Endothelial cell of hepatic sinusoid (primary cell): ENCODE measurements at regions not wholly inside any gene's neighbourhood (a gene's known extent, or its start where the extent isn't known, plus 50 kb on each side); places are given as distances from the start of the nearest gene placed in this dataset.

Experiments
- in situ Hi-C: cut with HindIII; loops from 2 replicates; pipeline ENCODE4 v1.10.0; 2017; ENCODE audit warnings: low sequenced_read_pairs

- in situ Hi-C loops, result no loop called here
Observed at GRCh38 chr4:31573554-31573953, 853.4 kb downstream of the PCDH7 start.

GRCh38 chr4:31575504-31575903 is 855.3 kb downstream of the PCDH7 start:
- in situ Hi-C loops, result no loop called here

GRCh38 chr4:31580843-31581242 is 860.7 kb downstream of the PCDH7 start:
- in situ Hi-C loops, result no loop called here

- in situ Hi-C loops, result no loop called here
Observed at GRCh38 chr4:31585503-31585902, 865.3 kb downstream of the PCDH7 start.

GRCh38 chr4:31592293-31592692 is 872.1 kb downstream of the PCDH7 start:
- in situ Hi-C loops, result no loop called here

- in situ Hi-C loops, result no loop called here
Observed at GRCh38 chr4:31595496-31595895, 875.3 kb downstream of the PCDH7 start.

- in situ Hi-C loops, result no loop called here
Observed at GRCh38 chr4:31598639-31599038, 878.5 kb downstream of the PCDH7 start.

- in situ Hi-C loops, result loop anchor here (10.0 kb wide), 1 partner anchor 93 kb away; no protein-coding TSS in a partner anchor
Observed at GRCh38 chr4:31601793-31602192, 881.6 kb downstream of the PCDH7 start.

- in situ Hi-C loops, result no loop called here
Observed at GRCh38 chr4:31613946-31614623, 893.9 kb downstream of the PCDH7 start.

GRCh38 chr4:31617667-31618066 is 897.5 kb downstream of the PCDH7 start:
- in situ Hi-C loops, result no loop called here

GRCh38 chr4:31620476-31620875 is 900.3 kb downstream of the PCDH7 start:
- in situ Hi-C loops, result no loop called here

GRCh38 chr4:31645236-31645635 is 925.1 kb downstream of the PCDH7 start:
- in situ Hi-C loops, result no loop called here

- in situ Hi-C loops, result no loop called here
Observed at GRCh38 chr4:31647786-31648185, 927.6 kb downstream of the PCDH7 start.

- in situ Hi-C loops, result no loop called here
Observed at GRCh38 chr4:31649878-31650277, 929.7 kb downstream of the PCDH7 start.

GRCh38 chr4:31651541-31651940 is 931.4 kb downstream of the PCDH7 start:
- in situ Hi-C loops, result no loop called here

- in situ Hi-C loops, result no loop called here
Observed at GRCh38 chr4:31655328-31655727, 935.2 kb downstream of the PCDH7 start.

GRCh38 chr4:31657859-31658570 is 937.8 kb downstream of the PCDH7 start:
- in situ Hi-C loops, result no loop called here

- in situ Hi-C loops, result no loop called here
Observed at GRCh38 chr4:31660916-31661315, 940.7 kb downstream of the PCDH7 start.

- in situ Hi-C loops, result no loop called here
Observed at GRCh38 chr4:31662951-31663350, 942.8 kb downstream of the PCDH7 start.

GRCh38 chr4:31667686-31668085 is 947.5 kb downstream of the PCDH7 start:
- in situ Hi-C loops, result no loop called here

- in situ Hi-C loops, result no loop called here
Observed at GRCh38 chr4:31674313-31674947, 954.3 kb downstream of the PCDH7 start.

GRCh38 chr4:31678356-31678755 is 958.2 kb downstream of the PCDH7 start:
- in situ Hi-C loops, result no loop called here
